SK-N-SH treated with all-trans-retinoic acid at 6 μM for 48 hours (cell line): ENCODE measurements at regions not wholly inside any gene's neighbourhood (a gene's known extent, or its start where the extent isn't known, plus 50 kb on each side); places are given as distances from the start of the nearest gene placed in this dataset.

Source experiments
- CSDC2 ChIP-seq: fragments of 250-450 bp; sonication (Bioruptor Pico); IDR thresholded peaks from 2 replicates; pipeline ENCODE4 v1.5.0; 2020; ENCODE audit warnings: mild to moderate bottlenecking, moderate library complexity
- ISL1 ChIP-seq: fragments of 250-450 bp; sonication (Bioruptor Pico); IDR thresholded peaks from 2 replicates; pipeline ENCODE4 v2.1.2; 2022; ENCODE audit warnings: mild to moderate bottlenecking, moderate library complexity
- TF ChIP-seq, protein P1 (sequence below): fragments of 250-450 bp; sonication (Bioruptor Pico); IDR thresholded peaks from 2 replicates; pipeline ENCODE4 v1.5.0; 2020; ENCODE audit warnings: mild to moderate bottlenecking, moderate library complexity

DNA sequence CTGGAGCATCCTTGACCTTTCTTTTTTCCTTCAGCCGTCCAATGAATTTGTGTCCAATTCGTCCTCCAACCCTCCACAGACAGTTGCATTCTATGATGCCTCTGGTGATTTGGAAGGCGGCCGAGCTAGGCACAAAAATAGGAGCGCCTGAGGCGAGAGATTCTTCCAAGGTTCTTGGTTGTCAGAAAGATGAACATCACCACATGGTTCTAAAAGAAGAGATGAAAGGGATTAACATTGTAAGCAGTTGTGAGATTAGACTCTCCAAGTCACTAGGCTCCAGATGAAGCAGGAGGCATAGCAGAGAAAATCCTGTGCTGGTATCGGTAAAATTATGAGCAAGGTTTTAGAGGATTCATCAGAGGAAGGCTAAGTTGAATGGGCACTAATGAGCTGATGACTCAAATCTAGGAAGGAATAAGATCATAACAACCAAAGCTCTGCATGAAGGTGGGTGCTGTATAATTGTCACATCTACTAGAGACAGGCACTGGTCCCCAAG, 75.4 kb upstream of the MAP4K3 start:
- TF ChIP-seq, protein P1, sequence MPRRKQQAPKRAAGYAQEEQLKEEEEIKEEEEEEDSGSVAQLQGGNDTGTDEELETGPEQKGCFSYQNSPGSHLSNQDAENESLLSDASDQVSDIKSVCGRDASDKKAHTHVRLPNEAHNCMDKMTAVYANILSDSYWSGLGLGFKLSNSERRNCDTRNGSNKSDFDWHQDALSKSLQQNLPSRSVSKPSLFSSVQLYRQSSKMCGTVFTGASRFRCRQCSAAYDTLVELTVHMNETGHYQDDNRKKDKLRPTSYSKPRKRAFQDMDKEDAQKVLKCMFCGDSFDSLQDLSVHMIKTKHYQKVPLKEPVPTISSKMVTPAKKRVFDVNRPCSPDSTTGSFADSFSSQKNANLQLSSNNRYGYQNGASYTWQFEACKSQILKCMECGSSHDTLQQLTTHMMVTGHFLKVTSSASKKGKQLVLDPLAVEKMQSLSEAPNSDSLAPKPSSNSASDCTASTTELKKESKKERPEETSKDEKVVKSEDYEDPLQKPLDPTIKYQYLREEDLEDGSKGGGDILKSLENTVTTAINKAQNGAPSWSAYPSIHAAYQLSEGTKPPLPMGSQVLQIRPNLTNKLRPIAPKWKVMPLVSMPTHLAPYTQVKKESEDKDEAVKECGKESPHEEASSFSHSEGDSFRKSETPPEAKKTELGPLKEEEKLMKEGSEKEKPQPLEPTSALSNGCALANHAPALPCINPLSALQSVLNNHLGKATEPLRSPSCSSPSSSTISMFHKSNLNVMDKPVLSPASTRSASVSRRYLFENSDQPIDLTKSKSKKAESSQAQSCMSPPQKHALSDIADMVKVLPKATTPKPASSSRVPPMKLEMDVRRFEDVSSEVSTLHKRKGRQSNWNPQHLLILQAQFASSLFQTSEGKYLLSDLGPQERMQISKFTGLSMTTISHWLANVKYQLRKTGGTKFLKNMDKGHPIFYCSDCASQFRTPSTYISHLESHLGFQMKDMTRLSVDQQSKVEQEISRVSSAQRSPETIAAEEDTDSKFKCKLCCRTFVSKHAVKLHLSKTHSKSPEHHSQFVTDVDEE (CRISPR knock-in tag) = no peak
- no peak for TF ChIP-seq CSDC2
- no peak for TF ChIP-seq ISL1 (CRISPR knock-in tag)
